ENCODE measurements at regions not wholly inside any gene's neighbourhood (a gene's known extent, or its start where the extent isn't known, plus 50 kb on each side); places are given as distances from the start of the nearest gene placed in this dataset.
"Not testable (repeated sequence)": the region's sequence is repeated elsewhere in the genome, so short reads cannot be mapped to it uniquely, and the experiment has no call there.

GRCh38 chr10:78419481-78420265, 386.0 kb downstream of the RPS24 start:
- TF ChIP-seq CTCF (IDR thresholded peaks at IDR 0.05; ENCODE audit: low read depth, low read length, missing control alignments) = no peak
- H3K4me3 ChIP-seq (ENCODE audit: low read depth, low read length) = no peak overlapping the region
- no peak for DNase-seq (ENCODE audit: low read depth)
- in situ Hi-C loops (cut with HindIII; ENCODE audit: low sequenced_read_pairs) = no loop called here

- no peak overlapping the region for H3K4me3 ChIP-seq (ENCODE audit: low read depth, low read length)
- in situ Hi-C loops (cut with HindIII; ENCODE audit: low sequenced_read_pairs) = no loop called here
- DNase-seq (ENCODE audit: low read depth) = no peak
- TF ChIP-seq CTCF (IDR thresholded peaks at IDR 0.05; ENCODE audit: low read depth, low read length, missing control alignments) = no peak
These were observed 387.5 kb downstream of the RPS24 start for GRCh38 chr10:78420946-78421735.

- H3K4me3 ChIP-seq (ENCODE audit: low read depth, low read length); in situ Hi-C loops (cut with HindIII; ENCODE audit: low sequenced_read_pairs); DNase-seq (ENCODE audit: low read depth): not testable (repeated sequence)
These were observed 390.4 kb downstream of the RPS24 start for GRCh38 chr10:78424050-78424449.

GRCh38 chr10:78424723-78425122, 391.1 kb downstream of the RPS24 start:
- H3K4me3 ChIP-seq (ENCODE audit: low read depth, low read length) = no peak overlapping the region
- no peak for DNase-seq (ENCODE audit: low read depth)
- in situ Hi-C loops (cut with HindIII; ENCODE audit: low sequenced_read_pairs) = no loop called here
- TF ChIP-seq CTCF (IDR thresholded peaks at IDR 0.05; ENCODE audit: low read depth, low read length, missing control alignments) = peak; percentile 28

- TF ChIP-seq CTCF (IDR thresholded peaks at IDR 0.05; ENCODE audit: low read depth, low read length, missing control alignments) = no peak
- no peak for DNase-seq (ENCODE audit: low read depth)
- H3K4me3 ChIP-seq (ENCODE audit: low read depth, low read length) = no peak overlapping the region
- in situ Hi-C loops (cut with HindIII; ENCODE audit: low sequenced_read_pairs) = no loop called here
These were observed 392.5 kb downstream of the RPS24 start for GRCh38 chr10:78426181-78426580.

- no peak for TF ChIP-seq CTCF (IDR thresholded peaks at IDR 0.05; ENCODE audit: low read depth, low read length, missing control alignments)
- in situ Hi-C loops (cut with HindIII; ENCODE audit: low sequenced_read_pairs) = no loop called here
- no peak for DNase-seq (ENCODE audit: low read depth)
- H3K4me3 ChIP-seq (ENCODE audit: low read depth, low read length) = no peak overlapping the region
These were observed 393.9 kb downstream of the RPS24 start for GRCh38 chr10:78427497-78428031.

GRCh38 chr10:78428579-78428978, 394.9 kb downstream of the RPS24 start:
- in situ Hi-C loops (cut with HindIII; ENCODE audit: low sequenced_read_pairs) = no loop called here
- H3K4me3 ChIP-seq (ENCODE audit: low read depth, low read length) = no peak overlapping the region
- no peak for DNase-seq (ENCODE audit: low read depth)
- TF ChIP-seq CTCF (IDR thresholded peaks at IDR 0.05; ENCODE audit: low read depth, low read length, missing control alignments) = no peak
